ENCODE measurements at regions not wholly inside any gene's neighbourhood (a gene's known extent, or its start where the extent isn't known, plus 50 kb on each side); places are given as distances from the start of the nearest gene placed in this dataset.

DNA sequence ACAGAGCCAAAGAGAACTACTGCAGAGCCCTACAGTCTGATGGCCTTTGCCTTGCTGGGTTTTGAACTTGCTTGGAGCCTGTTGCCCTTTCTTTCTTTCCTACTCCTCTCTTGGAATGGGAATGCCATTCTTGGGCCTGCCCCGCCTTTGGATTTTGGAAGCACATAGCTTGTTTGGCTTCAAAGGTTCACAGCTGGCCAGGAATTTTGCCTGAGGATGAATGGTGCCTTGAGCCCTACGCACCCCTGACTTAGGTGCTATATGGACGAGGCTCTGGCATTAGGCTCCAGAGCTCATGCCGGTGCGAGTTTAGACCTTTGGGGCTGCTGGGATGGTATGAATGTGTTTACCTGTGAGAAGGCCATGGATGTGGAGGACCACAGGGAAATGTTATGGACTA lies 663.3 kb upstream of the HS6ST1 start:
- TF ChIP-seq CTCF (IDR thresholded peaks at IDR 0.05) (no peak), EP300 (IDR thresholded peaks at IDR 0.05) (no peak)

Data from gastroesophageal sphincter (tissue), 3 donors.